Keratinocyte (primary cell): ENCODE measurements at regions not wholly inside any gene's neighbourhood (a gene's known extent, or its start where the extent isn't known, plus 50 kb on each side); places are given as distances from the start of the nearest gene placed in this dataset.

Source experiments
- CTCF ChIP-seq, 3 experiments: IDR thresholded peaks in 1 of 3; conservative IDR thresholded peaks in 1 of 3; optimal IDR thresholded peaks in 1 of 3; 2 replicates in 2 of 3; 3 replicates in 1 of 3; pipeline versions ENCODE3 to v1.5.1; 2011; ENCODE audit warnings: low read length in 3 of 3, mild to moderate bottlenecking in 3 of 3, moderate library complexity in 2 of 3, control low read depth in 1 of 3, inconsistent platforms in 1 of 3; ENCODE audit not compliant: insufficient read depth in 2 of 3; ENCODE audit errors: extremely low read depth in 1 of 3
- EZH2 ChIP-seq: IDR thresholded peaks from one replicate; pipeline ENCODE4 v1.6.1; 2012; ENCODE audit warnings: inconsistent platforms, mild to moderate bottlenecking, low read length, moderate library complexity

- no peak for TF ChIP-seq CTCF (optimal IDR thresholded peaks at IDR 0.05 in 1 of 3, IDR thresholded peaks at IDR 0.05 in 1 of 3, conservative IDR thresholded peaks at IDR 0.05 in 1 of 3; ENCODE audit: extremely low read depth in 1 of 3, insufficient read depth in 2 of 3, low read length in 3 of 3)
- no peak for TF ChIP-seq EZH2
These were observed 97.2 kb upstream of the IPO5 start for GRCh38 chr13:97856304-97856675.
